OCI-LY7 (cell line): ENCODE measurements at regions not wholly inside any gene's neighbourhood (a gene's known extent, or its start where the extent isn't known, plus 50 kb on each side); places are given as distances from the start of the nearest gene placed in this dataset.

ENCODE experiments used
- BruUV-seq: library from RNA; stranded (reverse); fragments of 400-500 nt; replicated peaks from 2 replicates; lab custom pipeline; 2021; lab: Mats Ljungman, UMichigan
- CTCF ChIA-PET: fragments of 300-600 bp; sonication (Branson Sonifier 250); formaldehyde crosslinking; loops from one replicate; lab custom pipeline; 2022; ENCODE audit warnings: antibody characterized with exemption; ENCODE audit not compliant: unreplicated experiment; lab: Charles Lee
- POLR2A ChIA-PET: fragments of 300-600 bp; sonication (Branson Sonifier 250); formaldehyde crosslinking; loops from one replicate; lab custom pipeline; 2022; ENCODE audit warnings: antibody characterized with exemption; lab: Charles Lee
- DNase-seq: peaks from one replicate; pipeline ENCODE4 v3.0.0-alpha.2; 2015; ENCODE audit warnings: low spot score
- H2AFZ ChIP-seq: fragments of 200-600 bp; sonication (generic), shearing (Covaris generic); 2 replicates; pipeline ENCODE4 v1.6.1; 2014; ENCODE audit warnings: mild to moderate bottlenecking, antibody characterized with exemption, low read length, moderate library complexity
- H3K27ac ChIP-seq: fragments of 200-600 bp; sonication (generic); 2 replicates; pipeline ENCODE4 v1.5.1; 2014; ENCODE audit warnings: mixed run types, low read depth, mild to moderate bottlenecking, moderate library complexity, low read length, inconsistent platforms; ENCODE audit not compliant: poor library complexity, severe bottlenecking
- H3K36me3 ChIP-seq: fragments of 200-600 bp; sonication (generic); 2 replicates; pipeline ENCODE4 v1.6.1; 2014; ENCODE audit warnings: mild to moderate bottlenecking, antibody characterized with exemption, low read length, moderate library complexity, mixed read lengths; ENCODE audit not compliant: insufficient read depth
- H3K4me1 ChIP-seq: fragments of 200-600 bp; sonication (generic); 2 replicates; pipeline ENCODE4 v1.5.1; 2014; ENCODE audit warnings: mild to moderate bottlenecking, low read length; ENCODE audit not compliant: insufficient read depth, poor library complexity, severe bottlenecking
- H3K4me2 ChIP-seq: fragments of 200-600 bp; sonication (generic); 2 replicates; pipeline ENCODE4 v1.6.1; 2014; ENCODE audit warnings: mild to moderate bottlenecking, low read length
- H3K4me3 ChIP-seq: fragments of 200-600 bp; sonication (generic); 2 replicates; pipeline ENCODE4 v1.5.1; 2014; ENCODE audit warnings: mild to moderate bottlenecking, low read depth, low read length; ENCODE audit not compliant: poor library complexity, severe bottlenecking
- H3K79me2 ChIP-seq: fragments of 200-600 bp; sonication (generic); 2 replicates; pipeline ENCODE4 v1.6.1; 2016; ENCODE audit warnings: low read depth, mild to moderate bottlenecking, low read length, moderate library complexity, mixed read lengths; ENCODE audit not compliant: insufficient read depth
- H3K9me2 ChIP-seq: fragments of 200-600 bp; sonication (generic); 2 replicates; pipeline ENCODE4 v1.6.1; 2016; ENCODE audit warnings: mild to moderate bottlenecking, low read length, mixed read lengths; ENCODE audit not compliant: insufficient read depth
- H3K9me3 ChIP-seq: fragments of 200-600 bp; sonication (generic); 2 replicates; pipeline ENCODE4 v1.6.1; 2014; ENCODE audit warnings: mild to moderate bottlenecking, mixed run types, low read length, mixed read lengths
- H4K20me1 ChIP-seq: fragments of 200-600 bp; sonication (generic); 2 replicates; pipeline ENCODE4 v1.6.1; 2014; ENCODE audit warnings: mild to moderate bottlenecking, antibody characterized with exemption, low read length, moderate library complexity, mixed read lengths; ENCODE audit not compliant: insufficient read depth
- EZH2phosphoT487 ChIP-seq: fragments of 200-600 bp; sonication (generic); IDR thresholded peaks from 2 replicates; pipeline ENCODE4 v1.6.1; 2018; ENCODE audit warnings: low read depth, borderline replicate concordance, mild to moderate bottlenecking, mixed run types, antibody characterized with exemption, low read length, moderate library complexity, mixed read lengths
- intact Hi-C: fragments of 100-400 bp; cut with micrococcal nuclease; formaldehyde crosslinking; loops from one replicate; pipeline ENCODE4 v1.10.0; 2022; ENCODE audit not compliant: unreplicated experiment
- TF ChIP-seq, protein P1 (sequence below): fragments of 200-600 bp; sonication (generic); conservative IDR thresholded peaks from 2 replicates; pipeline ENCODE4 v1.5.1; 2014; ENCODE audit warnings: mild to moderate bottlenecking, antibody characterized with exemption, low read length, moderate library complexity, mixed read lengths

GRCh38 chr11:15309296-15309695 lies 194.6 kb downstream of the INSC start:
- Histone ChIP-seq H3K9me2 (no peaks in the 10 kb centered on the region), H3K4me1 (no peaks in the 10 kb centered on the region), H3K36me3 (no peaks in the 10 kb centered on the region), H3K79me2 (no peaks in the 10 kb centered on the region), H4K20me1 (no peaks in the 10 kb centered on the region), H3K4me2 (no peak overlapping the region), H3K4me3 (no peak overlapping the region), H3K9me3 (no peaks in the 10 kb centered on the region), H3K27ac (no peak overlapping the region), H2AFZ (no peak overlapping the region)
- no peak for DNase-seq
- intact Hi-C loops = no loop called here
- TF ChIP-seq, protein P1, sequence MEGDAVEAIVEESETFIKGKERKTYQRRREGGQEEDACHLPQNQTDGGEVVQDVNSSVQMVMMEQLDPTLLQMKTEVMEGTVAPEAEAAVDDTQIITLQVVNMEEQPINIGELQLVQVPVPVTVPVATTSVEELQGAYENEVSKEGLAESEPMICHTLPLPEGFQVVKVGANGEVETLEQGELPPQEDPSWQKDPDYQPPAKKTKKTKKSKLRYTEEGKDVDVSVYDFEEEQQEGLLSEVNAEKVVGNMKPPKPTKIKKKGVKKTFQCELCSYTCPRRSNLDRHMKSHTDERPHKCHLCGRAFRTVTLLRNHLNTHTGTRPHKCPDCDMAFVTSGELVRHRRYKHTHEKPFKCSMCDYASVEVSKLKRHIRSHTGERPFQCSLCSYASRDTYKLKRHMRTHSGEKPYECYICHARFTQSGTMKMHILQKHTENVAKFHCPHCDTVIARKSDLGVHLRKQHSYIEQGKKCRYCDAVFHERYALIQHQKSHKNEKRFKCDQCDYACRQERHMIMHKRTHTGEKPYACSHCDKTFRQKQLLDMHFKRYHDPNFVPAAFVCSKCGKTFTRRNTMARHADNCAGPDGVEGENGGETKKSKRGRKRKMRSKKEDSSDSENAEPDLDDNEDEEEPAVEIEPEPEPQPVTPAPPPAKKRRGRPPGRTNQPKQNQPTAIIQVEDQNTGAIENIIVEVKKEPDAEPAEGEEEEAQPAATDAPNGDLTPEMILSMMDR = no peak
- no peak for TF ChIP-seq EZH2phosphoT487
- ChIA-PET POLR2A (no interaction called here), CTCF (no interaction called here)
- BruUV-seq = no TSS peak

DNA sequence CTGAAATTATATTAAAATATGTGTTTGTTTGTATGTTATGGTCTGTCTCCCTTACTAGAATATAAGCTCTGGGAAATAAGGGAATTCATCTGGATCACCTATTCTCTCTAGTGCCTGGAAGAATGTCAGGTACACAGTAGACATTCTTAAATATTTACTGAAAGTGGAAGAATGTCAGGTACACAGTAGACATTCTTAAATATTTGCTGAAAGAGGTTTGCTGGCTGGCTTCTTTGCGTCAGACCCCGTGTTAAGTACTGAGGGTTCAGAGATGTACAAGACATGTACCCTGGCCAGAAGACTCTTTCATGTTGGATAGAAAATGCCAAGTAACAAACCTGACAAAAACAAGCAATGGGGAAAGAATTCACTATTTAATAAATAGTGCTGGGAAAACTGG lies 199.1 kb downstream of the INSC start:
- DNase-seq = no peak
- H3K79me2 ChIP-seq = no peaks in the 10 kb centered on the region
- H2AFZ ChIP-seq = no peak overlapping the region
- no peaks in the 10 kb centered on the region for H3K9me3 ChIP-seq
- TF ChIP-seq EZH2phosphoT487 = no peak
- TF ChIP-seq, protein P1 = no peak
- CTCF ChIA-PET = no interaction called here
- H4K20me1 ChIP-seq = no peaks in the 10 kb centered on the region
- POLR2A ChIA-PET = no interaction called here
- no peaks in the 10 kb centered on the region for H3K9me2 ChIP-seq
- H3K36me3 ChIP-seq = no peaks in the 10 kb centered on the region
- H3K27ac ChIP-seq = no peak overlapping the region
- intact Hi-C loops = no loop called here
- no TSS peak for BruUV-seq
- no peak overlapping the region for H3K4me2 ChIP-seq
- H3K4me3 ChIP-seq = no peak overlapping the region
- no peaks in the 10 kb centered on the region for H3K4me1 ChIP-seq

DNA sequence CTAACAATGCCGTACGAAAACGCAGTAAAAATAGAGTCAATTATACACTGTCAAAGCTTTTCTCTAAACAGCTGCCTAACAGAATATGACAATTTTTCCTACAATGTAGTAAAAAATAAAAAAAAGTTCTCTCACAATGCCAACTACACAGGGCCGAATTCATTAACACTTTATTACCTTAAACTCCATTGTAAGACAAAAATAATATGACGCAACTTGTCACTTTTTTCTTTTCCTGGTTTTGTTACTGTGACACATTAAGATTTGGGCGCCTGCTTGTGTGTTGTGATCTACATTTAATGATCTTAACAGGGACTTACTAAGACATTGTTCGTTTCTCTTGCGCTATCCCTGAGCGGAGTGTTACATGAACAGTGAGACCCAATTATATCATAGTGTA lies 204.1 kb downstream of the INSC start:
- H4K20me1 ChIP-seq = no peaks in the 10 kb centered on the region
- intact Hi-C loops = no loop called here
- no peaks in the 10 kb centered on the region for H3K9me3 ChIP-seq
- TF ChIP-seq EZH2phosphoT487 = no peak
- TF ChIP-seq, protein P1 = no peak
- H3K4me3 ChIP-seq = no peak overlapping the region
- no peak for DNase-seq
- POLR2A ChIA-PET = no interaction called here
- no peaks in the 10 kb centered on the region for H3K9me2 ChIP-seq
- no peaks in the 10 kb centered on the region for H3K79me2 ChIP-seq
- H3K36me3 ChIP-seq = no peaks in the 10 kb centered on the region
- no peak overlapping the region for H3K27ac ChIP-seq
- no peaks in the 10 kb centered on the region for H3K4me1 ChIP-seq
- H2AFZ ChIP-seq = no peak overlapping the region
- no peak overlapping the region for H3K4me2 ChIP-seq
- BruUV-seq = no TSS peak
- CTCF ChIA-PET = no interaction called here
